Neural cell (in vitro differentiated cells): ENCODE measurements at regions not wholly inside any gene's neighbourhood (a gene's known extent, or its start where the extent isn't known, plus 50 kb on each side); places are given as distances from the start of the nearest gene placed in this dataset.

Source experiments
- H2AFZ ChIP-seq: fragments of 200-600, 300-800 bp; sonication (generic), shearing (Covaris generic); 2 replicates; pipeline ENCODE4 v1.6.0; 2014; ENCODE audit warnings: low read depth, mild to moderate bottlenecking, antibody characterized with exemption, low read length, moderate library complexity
- H3F3A ChIP-seq: fragments of 200-600 bp; shearing (Covaris generic); 2 replicates; pipeline ENCODE4 v1.6.1; 2016; ENCODE audit warnings: mild to moderate bottlenecking, moderate library complexity, mixed read lengths, antibody characterized with exemption, low read length; ENCODE audit not compliant: insufficient read depth, poor library complexity, severe bottlenecking
- H3K27ac ChIP-seq: fragments of 200-600, 300-800 bp; sonication (generic), shearing (Covaris generic); 2 replicates; pipeline ENCODE4 v1.5.1; 2014; ENCODE audit warnings: mild to moderate bottlenecking, low read length, moderate library complexity
- H3K27me3 ChIP-seq: fragments of 300-800, 200-600 bp; sonication (generic), shearing (Covaris generic); 2 replicates; pipeline ENCODE4 v1.6.0; 2014; ENCODE audit warnings: mild to moderate bottlenecking, low read depth, low read length, moderate library complexity; ENCODE audit not compliant: insufficient read depth
- H3K36me3 ChIP-seq: fragments of 300-800, 200-600 bp; sonication (generic), shearing (Covaris generic); 2 replicates; pipeline ENCODE4 v1.5.1; 2014; ENCODE audit warnings: mild to moderate bottlenecking, antibody characterized with exemption, low read length, moderate library complexity; ENCODE audit not compliant: insufficient read depth
- H3K4me2 ChIP-seq: fragments of 300-800, 200-600 bp; sonication (generic), shearing (Covaris generic); 2 replicates; pipeline ENCODE4 v1.6.0; 2014; ENCODE audit warnings: mild to moderate bottlenecking, low read length
- H3K4me3 ChIP-seq: fragments of 300-800, 200-600 bp; sonication (generic), shearing (Covaris generic); 2 replicates; pipeline ENCODE4 v1.5.1; 2014; ENCODE audit warnings: mild to moderate bottlenecking, low read length, moderate library complexity
- H3K79me2 ChIP-seq: fragments of 200-600 bp; shearing (Covaris generic); replicated peaks from 2 replicates; pipeline ENCODE4 v1.6.0; 2014; ENCODE audit warnings: mild to moderate bottlenecking, low read length, moderate library complexity; ENCODE audit not compliant: insufficient read depth
- H3K9ac ChIP-seq: fragments of 300-800, 200-600 bp; sonication (generic), shearing (Covaris generic); 2 replicates; pipeline ENCODE4 v1.6.1; 2016; ENCODE audit warnings: mild to moderate bottlenecking, low read length, mixed read lengths
- H3K9me2 ChIP-seq: fragments of 200-600 bp; shearing (Covaris generic); 2 replicates; pipeline ENCODE4 v1.6.1; 2016; ENCODE audit warnings: mild to moderate bottlenecking, low read length, mixed read lengths; ENCODE audit not compliant: insufficient read depth
- H3K9me3 ChIP-seq: fragments of 200-600, 300-800 bp; sonication (generic), shearing (Covaris generic); 2 replicates; pipeline ENCODE4 v1.6.1; 2016; ENCODE audit warnings: mild to moderate bottlenecking, mixed run types, low read length, moderate library complexity, mixed read lengths
- H4K20me1 ChIP-seq: fragments of 200-600 bp; shearing (Covaris generic); 2 replicates; pipeline ENCODE4 v1.6.1; 2016; ENCODE audit warnings: mild to moderate bottlenecking, mixed run types; ENCODE audit not compliant: insufficient read depth
- EP300 ChIP-seq: fragments of 450-650 bp; conservative IDR thresholded peaks from 2 replicates; pipeline ENCODE4 v1.6.1; 2014; ENCODE audit warnings: antibody characterized with exemption, mild to moderate bottlenecking, moderate library complexity; ENCODE audit not compliant: poor library complexity, severe bottlenecking
- EZH2 ChIP-seq: fragments of 200-600, 300-800 bp; shearing (Covaris generic), sonication (generic); IDR thresholded peaks from 2 replicates; pipeline ENCODE4 v1.6.1; 2014; ENCODE audit warnings: antibody characterized with exemption, low read length, borderline replicate concordance, mild to moderate bottlenecking; ENCODE audit not compliant: insufficient read depth, poor library complexity, severe bottlenecking
- MXI1 ChIP-seq: fragments of 450-650 bp; conservative IDR thresholded peaks from 2 replicates; pipeline ENCODE4 v1.6.1; 2014; ENCODE audit warnings: antibody characterized with exemption, mild to moderate bottlenecking; ENCODE audit not compliant: poor library complexity, severe bottlenecking
- POLR2AphosphoS5 ChIP-seq: IDR thresholded peaks from 2 replicates; pipeline ENCODE4 v1.6.1; 2012
- RAD21 ChIP-seq: fragments of 450-650 bp; conservative IDR thresholded peaks from 2 replicates; pipeline ENCODE4 v1.6.1; 2014; ENCODE audit warnings: antibody characterized with exemption, mild to moderate bottlenecking, moderate library complexity
- REST ChIP-seq: IDR thresholded peaks from 2 replicates; pipeline ENCODE4 v1.6.1; 2012; ENCODE audit warnings: borderline replicate concordance
- SMC3 ChIP-seq: fragments of 450-650 bp; conservative IDR thresholded peaks from 2 replicates; pipeline ENCODE4 v1.6.1; 2014; ENCODE audit warnings: antibody characterized with exemption, mild to moderate bottlenecking, moderate library complexity; ENCODE audit not compliant: poor library complexity
- TAF1 ChIP-seq: IDR thresholded peaks from 2 replicates; pipeline ENCODE4 v1.6.1; 2012; ENCODE audit warnings: low read depth
- TF ChIP-seq, protein P1 (sequence below): fragments of 450-650 bp; IDR thresholded peaks from 2 replicates; pipeline ENCODE4 v1.5.1; 2014; ENCODE audit warnings: antibody characterized with exemption, mild to moderate bottlenecking, moderate library complexity; ENCODE audit not compliant: poor library complexity, severe bottlenecking

GRCh38 chrX:8242431-8243020 is 71.5 kb upstream of the VCX2 start:
- H3K9me2 ChIP-seq = no peaks in the 10 kb centered on the region
- H3F3A ChIP-seq = no peaks in the 10 kb centered on the region
- no peak overlapping the region for H2AFZ ChIP-seq
- H3K4me3 ChIP-seq = no peak overlapping the region
- H4K20me1 ChIP-seq = no peaks in the 10 kb centered on the region
- no peaks in the 10 kb centered on the region for H3K9me3 ChIP-seq
- no peak overlapping the region for H3K4me2 ChIP-seq
- no peak for TF ChIP-seq EP300
- TF ChIP-seq, protein P1, sequence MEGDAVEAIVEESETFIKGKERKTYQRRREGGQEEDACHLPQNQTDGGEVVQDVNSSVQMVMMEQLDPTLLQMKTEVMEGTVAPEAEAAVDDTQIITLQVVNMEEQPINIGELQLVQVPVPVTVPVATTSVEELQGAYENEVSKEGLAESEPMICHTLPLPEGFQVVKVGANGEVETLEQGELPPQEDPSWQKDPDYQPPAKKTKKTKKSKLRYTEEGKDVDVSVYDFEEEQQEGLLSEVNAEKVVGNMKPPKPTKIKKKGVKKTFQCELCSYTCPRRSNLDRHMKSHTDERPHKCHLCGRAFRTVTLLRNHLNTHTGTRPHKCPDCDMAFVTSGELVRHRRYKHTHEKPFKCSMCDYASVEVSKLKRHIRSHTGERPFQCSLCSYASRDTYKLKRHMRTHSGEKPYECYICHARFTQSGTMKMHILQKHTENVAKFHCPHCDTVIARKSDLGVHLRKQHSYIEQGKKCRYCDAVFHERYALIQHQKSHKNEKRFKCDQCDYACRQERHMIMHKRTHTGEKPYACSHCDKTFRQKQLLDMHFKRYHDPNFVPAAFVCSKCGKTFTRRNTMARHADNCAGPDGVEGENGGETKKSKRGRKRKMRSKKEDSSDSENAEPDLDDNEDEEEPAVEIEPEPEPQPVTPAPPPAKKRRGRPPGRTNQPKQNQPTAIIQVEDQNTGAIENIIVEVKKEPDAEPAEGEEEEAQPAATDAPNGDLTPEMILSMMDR = no peak
- no peak for TF ChIP-seq TAF1
- no peak for TF ChIP-seq EZH2
- no peak for TF ChIP-seq REST
- no peak for TF ChIP-seq SMC3
- no peak for TF ChIP-seq RAD21
- no peak for TF ChIP-seq POLR2AphosphoS5
- no peak for TF ChIP-seq MXI1
- H3K27me3 ChIP-seq = no peaks in the 10 kb centered on the region
- no peak overlapping the region for H3K9ac ChIP-seq
- H3K27ac ChIP-seq = no peak overlapping the region
- H3K79me2 ChIP-seq = no peaks in the 10 kb centered on the region
- H3K36me3 ChIP-seq = no peaks in the 10 kb centered on the region

- no peaks in the 10 kb centered on the region for H3K36me3 ChIP-seq
- H4K20me1 ChIP-seq = no peaks in the 10 kb centered on the region
- no peak overlapping the region for H2AFZ ChIP-seq
- H3K4me2 ChIP-seq = no peak overlapping the region
- H3K4me3 ChIP-seq = no peak overlapping the region
- no peaks in the 10 kb centered on the region for H3K9me2 ChIP-seq
- no peaks in the 10 kb centered on the region for H3K79me2 ChIP-seq
- H3K27me3 ChIP-seq = no peaks in the 10 kb centered on the region
- H3K9me3 ChIP-seq = no peaks in the 10 kb centered on the region
- TF ChIP-seq, protein P1 = no peak
- H3K9ac ChIP-seq = no peak overlapping the region
- no peaks in the 10 kb centered on the region for H3F3A ChIP-seq
- H3K27ac ChIP-seq = no peak overlapping the region
Measured at GRCh38 chrX:8244301-8244700, 73.2 kb upstream of the VCX2 start.
